ENCODE measurements at regions not wholly inside any gene's neighbourhood (a gene's known extent, or its start where the extent isn't known, plus 50 kb on each side); places are given as distances from the start of the nearest gene placed in this dataset.

- DNase-seq: peak; percentile 85 to 93
These were observed 81.9 kb upstream of the CTNNB1 start for GRCh38 chr3:41117398-41117870.

GRCh38 chr3:41118461-41119390 lies 80.6 kb upstream of the CTNNB1 start:
- no peak for DNase-seq

GRCh38 chr3:41120460-41120859 lies 78.8 kb upstream of the CTNNB1 start:
- DNase-seq: no peak

- no peak for DNase-seq
These were observed 74.0 kb upstream of the CTNNB1 start for GRCh38 chr3:41125258-41125657.

GRCh38 chr3:41126472-41126871 lies 72.8 kb upstream of the CTNNB1 start:
- no peak for DNase-seq

- DNase-seq: no peak
These were observed 72.3 kb upstream of the CTNNB1 start for GRCh38 chr3:41126961-41127360.

- no peak for DNase-seq
These were observed 71.9 kb upstream of the CTNNB1 start for GRCh38 chr3:41127414-41127813.

- no peak for DNase-seq
These were observed 69.6 kb upstream of the CTNNB1 start for GRCh38 chr3:41129731-41130130.

- DNase-seq: no peak
These were observed 68.1 kb upstream of the CTNNB1 start for GRCh38 chr3:41131224-41131623.

- DNase-seq: peak; percentile 11 to 60
These were observed 61.6 kb upstream of the CTNNB1 start for GRCh38 chr3:41137686-41138111.

GRCh38 chr3:41138146-41138545 lies 61.2 kb upstream of the CTNNB1 start:
- DNase-seq: no peak

GRCh38 chr3:41138601-41139000 lies 60.7 kb upstream of the CTNNB1 start:
- no peak for DNase-seq

- DNase-seq: no peak
These were observed 59.1 kb upstream of the CTNNB1 start for GRCh38 chr3:41140242-41140641.

- no peak for DNase-seq
These were observed 57.7 kb upstream of the CTNNB1 start for GRCh38 chr3:41141433-41142167.

- DNase-seq: no peak
These were observed 55.8 kb upstream of the CTNNB1 start for GRCh38 chr3:41143421-41144031.

GRCh38 chr3:41144631-41145030 lies 54.7 kb upstream of the CTNNB1 start:
- no peak for DNase-seq

- no peak for DNase-seq
These were observed 50.8 kb upstream of the CTNNB1 start for GRCh38 chr3:41148478-41148877.

GRCh38 chr3:41148901-41149300 lies 50.4 kb upstream of the CTNNB1 start:
- DNase-seq: no peak

Measured in CD4-positive, alpha-beta T cell treated with Interleukin-4 for 1 hour (primary cell).